Activated CD4-positive, alpha-beta memory T cell treated with anti-CD3 and anti-CD28 coated beads for 36 hours (primary cell): ENCODE measurements at regions not wholly inside any gene's neighbourhood (a gene's known extent, or its start where the extent isn't known, plus 50 kb on each side); places are given as distances from the start of the nearest gene placed in this dataset.

Experiments
- CTCF ChIA-PET: fragments of 350-600 bp; sonication (Branson Sonifier 250); formaldehyde crosslinking; loops from one replicate; lab custom pipeline; 2021; ENCODE audit warnings: antibody characterized with exemption, inconsistent platforms; lab: Charles Lee
- POLR2A ChIA-PET: fragments of 350-600 bp; sonication (Branson Sonifier 250); formaldehyde crosslinking; loops from one replicate; lab custom pipeline; 2021; ENCODE audit warnings: antibody characterized with exemption; lab: Charles Lee
- DNase-seq: peaks from one replicate; pipeline ENCODE4 v3.0.0-alpha.2; 2020
- H3K27ac Mint-ChIP-seq: one replicate; pipeline ENCODE4 v1.8.0; 2021; ENCODE audit warnings: mixed read lengths
- H3K27me3 Mint-ChIP-seq: one replicate; pipeline ENCODE4 v1.8.0; 2021; ENCODE audit warnings: mixed read lengths
- H3K36me3 Mint-ChIP-seq: one replicate; pipeline ENCODE4 v1.8.0; 2021; ENCODE audit warnings: mixed read lengths
- H3K4me1 Mint-ChIP-seq: one replicate; pipeline ENCODE4 v1.8.0; 2021; ENCODE audit warnings: low read depth, mixed read lengths
- H3K4me3 Mint-ChIP-seq: one replicate; pipeline ENCODE4 v1.8.0; 2021; ENCODE audit warnings: mild to moderate bottlenecking, mixed read lengths
- H3K9me3 Mint-ChIP-seq: one replicate; pipeline ENCODE4 v1.8.0; 2021; ENCODE audit warnings: mixed read lengths
- intact Hi-C: fragments of 100-400 bp; cut with micrococcal nuclease; formaldehyde crosslinking; loops from one replicate; pipeline ENCODE4 v1.15.1; 2023

DNA sequence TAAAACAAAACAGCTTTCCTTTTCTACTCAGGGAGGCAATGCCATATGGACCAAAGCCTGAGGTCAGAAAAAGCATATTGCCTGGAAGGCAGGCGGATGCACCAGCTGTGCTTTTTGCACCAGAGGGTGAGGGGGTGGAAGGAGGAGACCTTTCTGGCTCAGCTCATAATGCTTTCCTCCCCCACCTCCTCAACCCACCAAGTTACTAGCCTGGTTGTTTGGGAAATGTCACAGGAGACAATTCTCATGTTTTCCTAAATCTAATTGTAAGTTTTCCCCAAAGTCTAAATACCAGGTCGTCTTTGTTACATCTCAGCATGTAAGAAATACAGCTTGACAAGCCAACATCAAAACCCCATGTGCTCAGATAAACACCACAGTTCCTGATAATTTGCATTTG lies 72.6 kb upstream of the DMRTA1 start:
- ChIA-PET POLR2A (no interaction called here), CTCF (no interaction called here)
- H3K9me3 Mint-ChIP-seq, result no peaks in the 10 kb centered on the region
- DNase-seq, result no peak
- intact Hi-C loops, result no loop called here
- no peak overlapping the region for H3K4me3 Mint-ChIP-seq
- no peaks in the 10 kb centered on the region for H3K4me1 Mint-ChIP-seq
- no peaks in the 10 kb centered on the region for H3K27me3 Mint-ChIP-seq
- no peaks in the 10 kb centered on the region for H3K36me3 Mint-ChIP-seq
- H3K27ac Mint-ChIP-seq, result no peak overlapping the region

DNA sequence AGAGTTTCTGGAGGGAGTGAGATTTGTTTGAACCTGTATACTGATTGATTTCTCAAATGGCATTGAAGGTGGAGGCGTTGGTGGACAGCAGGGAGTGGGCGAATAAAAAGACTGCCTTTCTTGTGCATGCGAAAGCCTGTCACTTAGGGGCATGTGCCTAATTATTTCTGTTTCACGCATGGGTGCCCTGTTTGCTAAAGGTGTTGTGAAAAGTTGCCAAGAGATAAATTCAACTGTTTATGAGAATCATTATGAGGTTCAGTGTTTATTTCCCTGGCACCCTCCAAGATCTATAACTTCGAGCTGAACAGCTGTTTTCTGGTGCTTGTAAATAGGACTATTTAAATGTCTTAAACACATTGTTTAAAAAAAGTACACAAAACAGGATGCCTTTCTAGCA lies 67.4 kb upstream of the DMRTA1 start:
- intact Hi-C loops, result no loop called here
- ChIA-PET CTCF (no interaction called here), POLR2A (no interaction called here)
- no peaks in the 10 kb centered on the region for H3K27me3 Mint-ChIP-seq
- H3K4me3 Mint-ChIP-seq, result no peak overlapping the region
- no peaks in the 10 kb centered on the region for H3K4me1 Mint-ChIP-seq
- H3K27ac Mint-ChIP-seq, result no peak overlapping the region
- H3K36me3 Mint-ChIP-seq, result no peaks in the 10 kb centered on the region
- no peak for DNase-seq
- no peaks in the 10 kb centered on the region for H3K9me3 Mint-ChIP-seq

DNA sequence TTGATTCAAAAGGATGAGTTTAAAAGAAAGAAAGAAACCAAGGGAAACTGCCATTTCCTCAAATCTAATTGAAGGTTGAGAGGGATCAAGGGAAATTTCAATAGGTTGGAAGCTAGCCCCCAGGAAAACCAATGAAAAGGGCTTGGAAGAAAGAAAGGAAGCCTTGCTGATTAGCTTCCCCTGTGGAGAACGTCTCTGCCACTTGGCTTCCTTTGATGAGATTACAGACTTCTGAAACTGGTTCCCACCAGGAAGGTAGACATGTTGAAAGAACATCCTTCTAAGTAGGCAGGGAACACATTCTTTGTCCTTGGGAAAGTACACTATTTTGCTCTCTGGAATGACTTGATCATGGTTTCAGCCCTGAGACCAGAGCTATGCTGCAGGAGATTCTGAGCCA lies 65.5 kb upstream of the DMRTA1 start:
- Mint-ChIP-seq H3K27ac (no peak overlapping the region), H3K9me3 (no peaks in the 10 kb centered on the region), H3K27me3 (no peaks in the 10 kb centered on the region), H3K4me1 (no peaks in the 10 kb centered on the region), H3K36me3 (no peaks in the 10 kb centered on the region), H3K4me3 (no peak overlapping the region)
- DNase-seq, result no peak
- intact Hi-C loops, result no loop called here
- POLR2A ChIA-PET, result no interaction called here
- CTCF ChIA-PET, result interaction anchor here (1.3 kb wide), 1 partner anchor 96 kb away, joined by 3 read pairs; no protein-coding TSS in a partner anchor

DNA sequence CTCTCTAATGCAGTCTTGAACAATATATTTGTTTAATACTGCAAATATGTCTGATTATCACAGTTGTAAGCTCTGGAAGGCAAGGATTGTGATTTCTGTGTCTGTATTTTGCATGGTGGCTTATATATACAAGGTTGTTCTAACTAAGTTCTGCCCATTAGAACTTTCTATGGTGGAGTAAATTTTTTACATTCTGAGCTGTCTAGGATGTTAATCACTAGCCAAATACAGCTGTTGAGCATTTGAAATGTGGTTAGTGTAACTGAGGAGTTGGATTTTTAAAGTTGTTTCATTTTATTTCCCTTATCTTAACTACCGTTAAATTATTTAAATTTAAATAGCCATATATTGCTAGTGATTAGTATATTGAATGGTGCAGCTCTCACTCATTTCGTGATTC lies 64.3 kb upstream of the DMRTA1 start:
- CTCF ChIA-PET, result no interaction called here
- H3K4me1 Mint-ChIP-seq, result no peaks in the 10 kb centered on the region
- POLR2A ChIA-PET, result no interaction called here
- no peaks in the 10 kb centered on the region for H3K27me3 Mint-ChIP-seq
- H3K36me3 Mint-ChIP-seq, result no peaks in the 10 kb centered on the region
- DNase-seq, result no peak
- intact Hi-C loops, result no loop called here
- H3K4me3 Mint-ChIP-seq, result no peak overlapping the region
- H3K27ac Mint-ChIP-seq, result no peak overlapping the region
- no peaks in the 10 kb centered on the region for H3K9me3 Mint-ChIP-seq

GRCh38 chr9:22383718-22384117 lies 62.9 kb upstream of the DMRTA1 start:
- intact Hi-C loops, result no loop called here
- H3K27ac Mint-ChIP-seq, result no peak overlapping the region
- H3K4me1 Mint-ChIP-seq, result no peaks in the 10 kb centered on the region
- H3K36me3 Mint-ChIP-seq, result no peaks in the 10 kb centered on the region
- CTCF ChIA-PET, result no interaction called here
- DNase-seq, result no peak
- no peaks in the 10 kb centered on the region for H3K9me3 Mint-ChIP-seq
- POLR2A ChIA-PET, result no interaction called here
- no peak overlapping the region for H3K4me3 Mint-ChIP-seq
- H3K27me3 Mint-ChIP-seq, result no peaks in the 10 kb centered on the region

- ChIA-PET POLR2A (no interaction called here), CTCF (no interaction called here)
- Mint-ChIP-seq H3K27ac (no peak overlapping the region), H3K4me1 (no peaks in the 10 kb centered on the region), H3K27me3 (peaks cover 4% of the 10 kb centered on the region), H3K9me3 (no peaks in the 10 kb centered on the region), H3K4me3 (no peak overlapping the region), H3K36me3 (no peaks in the 10 kb centered on the region)
- intact Hi-C loops, result no loop called here
- no peak for DNase-seq
Observed at GRCh38 chr9:22389271-22389670, 57.4 kb upstream of the DMRTA1 start.

DNA sequence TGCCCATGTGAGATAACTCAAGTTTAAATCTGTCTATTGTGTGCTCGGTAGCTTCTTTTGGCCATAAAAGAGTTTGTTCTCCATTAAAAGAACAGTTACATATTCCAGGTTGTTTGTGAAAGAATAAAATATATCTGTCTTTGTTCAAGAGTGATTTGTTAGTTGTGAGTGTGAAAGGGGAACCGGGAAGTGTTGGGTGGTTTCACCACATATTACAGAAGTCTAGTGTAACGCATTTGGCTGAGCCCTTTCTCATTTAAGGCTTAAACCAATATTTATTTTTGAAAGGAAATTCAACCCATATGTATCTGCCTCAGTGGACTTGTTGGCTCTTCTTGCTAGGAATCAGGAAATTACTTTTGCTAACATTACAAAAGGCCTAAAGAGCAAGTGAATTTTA lies 54.1 kb upstream of the DMRTA1 start:
- H3K4me3 Mint-ChIP-seq, result no peak overlapping the region
- intact Hi-C loops, result no loop called here
- H3K9me3 Mint-ChIP-seq, result peaks cover 3% of the 10 kb centered on the region
- no peak overlapping the region for H3K27ac Mint-ChIP-seq
- no peak for DNase-seq
- no peaks in the 10 kb centered on the region for H3K4me1 Mint-ChIP-seq
- no peaks in the 10 kb centered on the region for H3K36me3 Mint-ChIP-seq
- H3K27me3 Mint-ChIP-seq, result peaks cover 4% of the 10 kb centered on the region
- ChIA-PET POLR2A (no interaction called here), CTCF (no interaction called here)

DNA sequence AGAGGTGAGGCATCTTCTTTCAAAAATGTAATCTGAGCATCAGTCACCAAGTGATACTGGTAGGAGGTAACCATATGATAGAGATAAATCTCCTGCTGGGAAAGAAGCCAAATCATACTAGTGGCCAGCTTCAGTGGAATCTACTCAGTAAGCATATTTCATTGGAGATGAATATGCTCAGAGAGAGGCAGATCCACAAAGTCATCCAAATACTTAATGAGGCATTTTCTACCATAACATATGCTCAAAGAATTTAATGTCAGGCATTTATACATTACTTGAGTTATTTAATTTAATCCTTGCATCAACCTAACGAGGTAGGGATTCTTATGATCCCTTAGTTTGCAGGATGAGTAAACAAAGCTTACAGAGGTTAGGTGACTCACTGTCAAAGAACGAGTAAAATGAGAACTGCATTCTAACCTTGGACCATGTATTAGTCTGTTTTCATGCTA lies 50.9 kb upstream of the DMRTA1 start:
- ChIA-PET POLR2A (no interaction called here), CTCF (no interaction called here)
- Mint-ChIP-seq H3K9me3 (peaks cover 3% of the 10 kb centered on the region), H3K27me3 (peaks cover 4% of the 10 kb centered on the region), H3K27ac (no peak overlapping the region), H3K36me3 (no peaks in the 10 kb centered on the region), H3K4me3 (no peak overlapping the region), H3K4me1 (no peaks in the 10 kb centered on the region)
- intact Hi-C loops, result no loop called here
- no peak for DNase-seq
